HL-60 (cell line): ENCODE measurements at regions not wholly inside any gene's neighbourhood (a gene's known extent, or its start where the extent isn't known, plus 50 kb on each side); places are given as distances from the start of the nearest gene placed in this dataset.
"Not testable (repeated sequence)": the region's sequence is repeated elsewhere in the genome, so short reads cannot be mapped to it uniquely, and the experiment has no call there.

Source experiments
- DNase-seq, 2 experiments: peaks; one replicate each; pipeline ENCODE4 v3.0.0-alpha.2; 2010 to 2020; ENCODE audit warnings: low read depth in 1 of 2, low spot score in 1 of 2
- H3K27ac ChIP-seq: fragments of 250-450 bp; sonication (Bioruptor Pico); replicated peaks from 2 replicates; pipeline ENCODE4 v1.5.1; 2020; ENCODE audit warnings: mild to moderate bottlenecking, moderate library complexity
- H3K27me3 ChIP-seq: fragments of 250-450 bp; sonication (Bioruptor Pico); 2 replicates; pipeline ENCODE4 v1.5.1; 2021; ENCODE audit warnings: mild to moderate bottlenecking, moderate library complexity; ENCODE audit not compliant: insufficient read depth, poor library complexity, severe bottlenecking
- H3K4me3 ChIP-seq: replicated peaks from 2 replicates; pipeline ENCODE4 v1.5.1; 2011; ENCODE audit warnings: mild to moderate bottlenecking, control low read depth, low read length; ENCODE audit not compliant: insufficient read depth
- GABPA ChIP-seq: IDR thresholded peaks from 2 replicates; pipeline ENCODE4 v1.6.1; 2012; ENCODE audit warnings: low read depth
- POLR2AphosphoS5 ChIP-seq: IDR thresholded peaks from 2 replicates; pipeline ENCODE4 v1.6.1; 2012; ENCODE audit warnings: low read depth
- SPI1 ChIP-seq: IDR thresholded peaks from 2 replicates; pipeline ENCODE4 v1.6.1; 2012; ENCODE audit warnings: low read depth, mild to moderate bottlenecking, borderline replicate concordance
- TF ChIP-seq, protein P1 (sequence below): IDR thresholded peaks from 2 replicates; pipeline ENCODE4 v1.6.1; 2012; ENCODE audit warnings: low read depth; ENCODE audit not compliant: insufficient replicate concordance
- TF ChIP-seq, protein P2 (sequence below): IDR thresholded peaks from one replicate; pipeline ENCODE4 v1.5.1; 2011; ENCODE audit warnings: low read length, control low read depth, inconsistent platforms; ENCODE audit not compliant: insufficient read depth

DNA sequence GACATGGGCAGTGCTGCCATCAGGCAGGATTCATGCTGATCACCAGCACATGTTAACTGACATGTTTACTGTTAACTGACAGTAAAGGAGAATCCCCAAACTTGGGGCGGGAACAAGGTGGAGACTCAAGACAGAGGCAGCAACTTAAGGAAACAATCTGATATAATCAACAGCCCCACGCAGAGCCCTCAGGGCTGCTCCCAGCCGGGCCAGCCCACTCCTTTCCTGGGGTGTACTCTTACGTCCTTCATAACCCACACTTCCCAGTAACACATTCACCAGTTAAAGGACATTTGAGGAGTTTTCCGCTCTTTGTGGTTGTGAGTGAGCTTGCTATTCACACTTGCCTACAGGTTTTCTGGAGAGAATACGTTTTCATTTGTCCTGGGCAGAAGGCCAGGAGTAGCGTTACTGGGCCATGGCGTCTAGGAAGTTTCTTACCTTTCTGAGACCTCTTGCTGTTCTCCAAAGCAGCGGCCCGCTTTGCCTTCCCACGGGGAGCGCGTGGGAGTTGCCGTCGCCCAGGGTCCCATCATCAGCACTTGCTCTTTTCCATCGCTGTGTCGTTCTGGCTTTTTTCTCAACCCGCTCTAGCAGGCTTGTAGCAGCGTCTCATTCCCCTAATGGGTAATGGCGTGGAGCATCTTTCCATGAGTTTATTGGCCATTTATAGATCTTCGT is 56.4 kb downstream of the FOXF2 start:
- no peak for DNase-seq
- TF ChIP-seq, protein P1, sequence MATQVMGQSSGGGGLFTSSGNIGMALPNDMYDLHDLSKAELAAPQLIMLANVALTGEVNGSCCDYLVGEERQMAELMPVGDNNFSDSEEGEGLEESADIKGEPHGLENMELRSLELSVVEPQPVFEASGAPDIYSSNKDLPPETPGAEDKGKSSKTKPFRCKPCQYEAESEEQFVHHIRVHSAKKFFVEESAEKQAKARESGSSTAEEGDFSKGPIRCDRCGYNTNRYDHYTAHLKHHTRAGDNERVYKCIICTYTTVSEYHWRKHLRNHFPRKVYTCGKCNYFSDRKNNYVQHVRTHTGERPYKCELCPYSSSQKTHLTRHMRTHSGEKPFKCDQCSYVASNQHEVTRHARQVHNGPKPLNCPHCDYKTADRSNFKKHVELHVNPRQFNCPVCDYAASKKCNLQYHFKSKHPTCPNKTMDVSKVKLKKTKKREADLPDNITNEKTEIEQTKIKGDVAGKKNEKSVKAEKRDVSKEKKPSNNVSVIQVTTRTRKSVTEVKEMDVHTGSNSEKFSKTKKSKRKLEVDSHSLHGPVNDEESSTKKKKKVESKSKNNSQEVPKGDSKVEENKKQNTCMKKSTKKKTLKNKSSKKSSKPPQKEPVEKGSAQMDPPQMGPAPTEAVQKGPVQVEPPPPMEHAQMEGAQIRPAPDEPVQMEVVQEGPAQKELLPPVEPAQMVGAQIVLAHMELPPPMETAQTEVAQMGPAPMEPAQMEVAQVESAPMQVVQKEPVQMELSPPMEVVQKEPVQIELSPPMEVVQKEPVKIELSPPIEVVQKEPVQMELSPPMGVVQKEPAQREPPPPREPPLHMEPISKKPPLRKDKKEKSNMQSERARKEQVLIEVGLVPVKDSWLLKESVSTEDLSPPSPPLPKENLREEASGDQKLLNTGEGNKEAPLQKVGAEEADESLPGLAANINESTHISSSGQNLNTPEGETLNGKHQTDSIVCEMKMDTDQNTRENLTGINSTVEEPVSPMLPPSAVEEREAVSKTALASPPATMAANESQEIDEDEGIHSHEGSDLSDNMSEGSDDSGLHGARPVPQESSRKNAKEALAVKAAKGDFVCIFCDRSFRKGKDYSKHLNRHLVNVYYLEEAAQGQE: no peak
- TF ChIP-seq POLR2AphosphoS5 (no peak), GABPA (no peak), SPI1 (no peak)
- TF ChIP-seq, protein P2, sequence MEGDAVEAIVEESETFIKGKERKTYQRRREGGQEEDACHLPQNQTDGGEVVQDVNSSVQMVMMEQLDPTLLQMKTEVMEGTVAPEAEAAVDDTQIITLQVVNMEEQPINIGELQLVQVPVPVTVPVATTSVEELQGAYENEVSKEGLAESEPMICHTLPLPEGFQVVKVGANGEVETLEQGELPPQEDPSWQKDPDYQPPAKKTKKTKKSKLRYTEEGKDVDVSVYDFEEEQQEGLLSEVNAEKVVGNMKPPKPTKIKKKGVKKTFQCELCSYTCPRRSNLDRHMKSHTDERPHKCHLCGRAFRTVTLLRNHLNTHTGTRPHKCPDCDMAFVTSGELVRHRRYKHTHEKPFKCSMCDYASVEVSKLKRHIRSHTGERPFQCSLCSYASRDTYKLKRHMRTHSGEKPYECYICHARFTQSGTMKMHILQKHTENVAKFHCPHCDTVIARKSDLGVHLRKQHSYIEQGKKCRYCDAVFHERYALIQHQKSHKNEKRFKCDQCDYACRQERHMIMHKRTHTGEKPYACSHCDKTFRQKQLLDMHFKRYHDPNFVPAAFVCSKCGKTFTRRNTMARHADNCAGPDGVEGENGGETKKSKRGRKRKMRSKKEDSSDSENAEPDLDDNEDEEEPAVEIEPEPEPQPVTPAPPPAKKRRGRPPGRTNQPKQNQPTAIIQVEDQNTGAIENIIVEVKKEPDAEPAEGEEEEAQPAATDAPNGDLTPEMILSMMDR: no peak
- Histone ChIP-seq H3K4me3 (no peak overlapping the region), H3K27ac (no peak overlapping the region), H3K27me3 (peaks cover 3% of the 10 kb centered on the region)

DNA sequence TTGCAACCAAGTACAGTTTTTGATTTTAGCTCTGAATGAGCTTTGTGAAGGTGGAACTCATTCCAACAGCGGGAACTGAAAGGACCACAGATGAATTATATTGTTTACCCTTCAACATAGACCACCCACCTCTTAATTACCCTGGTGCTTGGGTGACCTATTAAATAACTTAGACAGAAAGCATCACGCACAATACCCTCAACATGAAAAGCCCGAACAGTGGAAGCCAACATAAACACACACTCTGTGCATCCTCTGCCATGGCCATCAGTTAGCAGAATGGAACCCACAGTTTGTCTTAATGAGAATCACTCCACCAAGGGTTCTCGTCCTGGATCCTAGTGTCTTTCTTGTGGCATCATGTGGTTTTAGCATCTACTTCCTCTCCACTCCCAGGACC is 60.5 kb downstream of the FOXF2 start:
- Histone ChIP-seq H3K4me3 (no peak overlapping the region), H3K27me3 (peaks cover 3% of the 10 kb centered on the region), H3K27ac (no peak overlapping the region)
- TF ChIP-seq, protein P1: no peak
- TF ChIP-seq POLR2AphosphoS5 (no peak), SPI1 (no peak), GABPA (no peak)
- TF ChIP-seq, protein P2: no peak
- no peak for DNase-seq

DNA sequence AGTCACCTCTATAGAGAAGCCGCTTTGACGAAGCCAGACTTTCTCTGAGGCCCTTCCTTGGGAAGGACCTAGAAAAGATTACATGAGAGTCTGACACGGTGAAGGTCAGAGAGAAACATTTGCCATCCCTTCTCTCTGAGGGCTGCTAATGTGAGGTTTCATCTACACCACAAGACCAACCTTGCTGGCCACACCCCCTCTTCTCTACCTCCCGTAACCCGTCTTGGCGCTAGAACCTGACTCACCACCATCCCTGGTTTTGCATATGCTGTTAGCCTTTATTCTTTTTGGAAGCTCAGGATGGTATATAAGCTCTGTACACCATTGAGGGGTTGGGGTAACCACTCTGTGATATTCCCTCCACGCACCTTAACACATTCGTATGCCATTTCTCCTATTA is 63.6 kb downstream of the FOXF2 start:
- H3K27ac ChIP-seq: no peak overlapping the region
- H3K4me3 ChIP-seq: no peak overlapping the region
- peaks cover 3% of the 10 kb centered on the region for H3K27me3 ChIP-seq
- TF ChIP-seq, protein P1: no peak
- TF ChIP-seq SPI1 (no peak), POLR2AphosphoS5 (no peak), GABPA (no peak)
- TF ChIP-seq, protein P2: no peak
- no peak for DNase-seq

DNA sequence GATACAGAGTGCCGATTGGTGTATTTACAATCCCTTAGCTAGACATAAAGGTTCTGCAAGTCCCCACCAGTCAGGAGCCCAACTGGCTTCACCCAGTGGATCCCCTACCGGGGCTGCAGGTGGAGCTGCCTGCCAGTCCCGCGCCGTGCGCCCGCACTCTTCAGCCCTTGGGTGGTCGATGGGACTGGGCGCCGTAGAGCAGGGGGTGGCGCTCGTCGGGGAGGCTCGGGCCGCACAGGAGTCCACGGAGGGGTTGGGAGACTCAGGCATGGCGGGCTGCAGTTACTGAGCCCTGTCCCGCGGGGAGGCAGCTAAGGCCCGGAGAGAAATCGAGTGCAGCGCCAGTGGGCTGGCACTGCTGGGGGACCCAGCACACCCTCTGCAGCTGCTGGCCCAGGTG is 67.4 kb downstream of the FOXF2 start:
- H3K27ac ChIP-seq, DNase-seq, H3K27me3 ChIP-seq, H3K4me3 ChIP-seq: not testable (repeated sequence)
